SK-N-MC (cell line): ENCODE measurements at regions not wholly inside any gene's neighbourhood (a gene's known extent, or its start where the extent isn't known, plus 50 kb on each side); places are given as distances from the start of the nearest gene placed in this dataset.
"Not testable (repeated sequence)": the region's sequence is repeated elsewhere in the genome, so short reads cannot be mapped to it uniquely, and the experiment has no call there.

Experiments
- EZH2 ChIP-seq: fragments of 200-600 bp; sonication (generic); IDR thresholded peaks from one replicate; pipeline ENCODE4 v1.6.1; 2017; ENCODE audit warnings: antibody characterized with exemption
- FOXP2 ChIP-seq: optimal IDR thresholded peaks from 2 replicates; pipeline ENCODE3; 2011; ENCODE audit warnings: mild to moderate bottlenecking, moderate library complexity; ENCODE audit not compliant: insufficient read depth; ENCODE audit errors: extremely low read length, control extremely low read depth
- POLR2AphosphoS5 ChIP-seq: IDR thresholded peaks from 2 replicates; pipeline ENCODE4 v1.6.1; 2012; ENCODE audit warnings: mild to moderate bottlenecking, low read depth, low read length, borderline replicate concordance

GRCh38 chr4:152051332-152051731 is 290.5 kb upstream of the GATB start:
- TF ChIP-seq POLR2AphosphoS5, EZH2, FOXP2: not testable (repeated sequence)
